T47D (cell line): ENCODE measurements at regions not wholly inside any gene's neighbourhood (a gene's known extent, or its start where the extent isn't known, plus 50 kb on each side); places are given as distances from the start of the nearest gene placed in this dataset.

ENCODE experiments used
- DNase-seq, 2 experiments: peaks; one replicate each; pipeline versions ENCODE4 v3.0.0 to v3.0.0-alpha.2; 2011 to 2012; ENCODE audit warnings: low read depth in 1 of 2, low spot score in 1 of 2
- JUND ChIP-seq: IDR thresholded peaks from 2 replicates; pipeline ENCODE4 v1.6.1; 2012; ENCODE audit warnings: low read depth
- in situ Hi-C: cut with HindIII; loops from 2 replicates; pipeline ENCODE4 v1.10.0; 2016; ENCODE audit warnings: low sequenced_read_pairs, low pct_unique_long_range_greater_than_20kb

DNA sequence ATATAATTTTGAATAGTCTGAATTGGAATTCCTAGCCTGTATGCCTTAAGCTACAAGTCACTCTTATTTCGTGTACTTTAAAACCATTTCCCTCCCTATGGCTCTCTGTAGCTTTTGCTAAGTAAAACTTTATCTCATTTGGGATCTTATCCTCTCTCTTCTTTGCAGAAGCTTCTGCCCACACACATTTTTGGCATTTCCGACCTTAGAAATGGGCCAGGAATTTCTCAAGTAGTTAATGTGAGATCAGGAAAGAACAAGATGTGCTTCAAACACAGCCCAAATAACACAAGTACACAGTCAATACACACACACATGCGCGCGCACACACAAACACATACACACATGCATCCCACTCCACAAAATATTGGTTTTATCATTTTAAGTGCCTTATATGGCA, 931.0 kb upstream of the MIR17HG start:
- DNase-seq, result peak in 1 of 2 experiments; percentile 16
- TF ChIP-seq JUND, result no peak
- in situ Hi-C loops, result no loop called here

DNA sequence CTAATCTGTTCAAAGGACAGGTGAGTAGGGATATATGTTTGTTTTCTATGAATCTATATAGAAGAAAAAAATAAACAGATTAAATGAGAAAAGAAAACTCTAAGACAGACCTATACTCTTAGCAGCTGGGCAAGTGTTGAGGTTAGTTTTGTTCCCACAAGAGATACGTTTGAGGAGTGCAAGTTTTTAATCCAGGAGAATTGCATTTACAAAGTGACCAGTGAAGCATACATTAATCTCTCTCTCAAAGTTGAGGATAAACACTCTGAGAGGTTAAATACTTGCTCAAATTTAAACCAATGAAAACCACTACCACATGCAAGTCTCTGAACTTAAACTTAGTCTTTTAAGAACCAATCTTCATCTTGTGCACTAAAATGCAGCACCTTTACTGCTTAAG, 930.5 kb upstream of the MIR17HG start:
- in situ Hi-C loops, result no loop called here
- TF ChIP-seq JUND, result no peak
- DNase-seq, result no peak

DNA sequence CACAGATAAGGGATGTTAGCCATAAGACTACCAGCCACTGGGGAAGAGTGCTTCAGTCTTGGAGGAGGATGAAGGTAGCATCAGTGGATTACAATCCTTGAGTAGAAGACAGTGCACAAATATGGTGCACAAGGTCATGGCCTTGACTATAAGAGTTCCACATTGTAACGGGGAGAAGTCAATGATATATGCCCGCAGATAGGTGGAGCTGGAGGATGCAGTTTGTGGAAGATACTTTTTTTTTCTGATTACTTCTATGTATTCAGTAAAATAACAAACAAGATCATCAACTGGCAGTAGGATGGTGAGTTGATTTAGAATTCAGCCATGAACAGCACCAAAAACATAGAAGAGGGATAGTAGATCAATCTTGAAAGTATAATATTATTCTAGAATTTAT, 926.8 kb upstream of the MIR17HG start:
- TF ChIP-seq JUND, result no peak
- DNase-seq, result no peak
- in situ Hi-C loops, result no loop called here

DNA sequence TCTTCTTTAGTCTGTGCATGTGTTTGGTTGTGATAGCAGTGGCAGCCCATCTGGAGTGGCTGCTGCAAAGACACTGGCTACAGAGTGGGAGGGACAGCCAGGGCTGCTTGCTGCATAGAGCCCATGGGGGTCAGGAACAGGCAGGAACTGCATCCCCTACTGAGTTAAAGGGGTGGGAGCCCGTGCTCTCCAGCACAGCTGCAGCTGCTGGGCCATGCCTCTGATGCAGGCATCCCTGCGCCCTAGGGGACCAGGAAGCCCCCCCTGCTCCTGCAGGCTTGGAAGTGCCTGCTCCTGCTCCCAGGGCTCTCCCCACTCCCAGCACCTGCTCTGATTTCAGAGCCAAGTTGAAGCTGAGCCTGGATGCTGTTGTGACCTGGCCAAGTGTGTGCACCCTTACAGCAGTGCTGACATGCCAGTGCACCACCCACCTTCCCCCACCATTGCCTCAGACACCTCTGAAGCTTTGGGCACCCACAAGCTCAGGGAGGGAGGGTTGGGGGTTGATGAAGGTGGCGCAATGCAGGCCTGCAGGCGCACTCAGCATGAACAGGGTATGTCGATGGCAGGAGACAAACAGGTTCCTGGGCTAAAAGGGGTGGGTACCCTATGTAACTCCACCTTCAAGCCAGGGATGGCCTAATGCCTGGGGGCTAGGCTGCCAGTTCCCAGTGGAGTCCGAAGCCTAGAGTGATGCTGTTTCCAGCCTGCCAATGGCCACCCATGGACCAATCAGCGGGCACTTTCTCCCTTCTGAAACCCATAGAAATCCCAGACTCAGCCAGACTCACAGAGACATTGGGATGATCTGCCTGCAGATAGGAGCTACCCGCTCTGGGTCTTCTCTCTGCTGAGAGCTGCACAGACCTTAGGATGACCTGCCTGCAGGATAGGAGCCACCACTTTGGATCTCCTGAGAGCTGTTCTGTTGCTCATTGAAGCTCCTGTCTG, 919.9 kb upstream of the MIR17HG start:
- no peak for DNase-seq
- TF ChIP-seq JUND, result no peak
- in situ Hi-C loops, result no loop called here

DNA sequence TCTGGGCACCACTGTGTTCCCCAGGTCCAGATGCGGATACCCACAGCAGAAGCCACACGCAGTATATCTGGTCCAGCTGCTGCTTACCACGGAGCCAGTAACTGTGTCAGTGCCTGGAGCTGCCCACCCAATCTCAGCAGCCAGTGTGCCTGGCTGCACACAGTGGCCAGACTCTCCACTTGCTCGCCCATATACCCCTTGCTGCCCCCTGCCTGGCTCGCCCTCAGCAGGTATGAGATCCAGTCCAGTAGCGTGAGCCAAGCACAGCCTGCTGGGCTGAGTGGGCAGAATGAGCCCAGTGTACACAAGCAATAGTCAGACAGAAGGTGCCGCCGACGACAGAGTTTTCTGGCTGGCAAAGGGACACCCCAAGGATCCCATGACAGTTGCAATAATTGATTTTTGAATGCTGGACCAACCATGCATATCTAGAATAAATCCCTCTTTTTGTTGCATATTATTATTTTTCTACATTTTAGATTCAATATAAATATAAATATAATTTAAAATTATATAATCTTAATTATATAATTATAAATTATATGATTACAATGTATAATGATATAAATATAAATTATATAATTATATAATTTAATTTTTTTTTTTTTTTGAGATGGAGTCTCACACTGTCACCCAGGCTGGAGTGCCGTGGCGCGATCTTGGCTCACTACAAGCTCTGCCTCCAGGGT, 918.8 kb upstream of the MIR17HG start:
- in situ Hi-C loops, result no loop called here
- no peak for TF ChIP-seq JUND
- DNase-seq, result no peak

DNA sequence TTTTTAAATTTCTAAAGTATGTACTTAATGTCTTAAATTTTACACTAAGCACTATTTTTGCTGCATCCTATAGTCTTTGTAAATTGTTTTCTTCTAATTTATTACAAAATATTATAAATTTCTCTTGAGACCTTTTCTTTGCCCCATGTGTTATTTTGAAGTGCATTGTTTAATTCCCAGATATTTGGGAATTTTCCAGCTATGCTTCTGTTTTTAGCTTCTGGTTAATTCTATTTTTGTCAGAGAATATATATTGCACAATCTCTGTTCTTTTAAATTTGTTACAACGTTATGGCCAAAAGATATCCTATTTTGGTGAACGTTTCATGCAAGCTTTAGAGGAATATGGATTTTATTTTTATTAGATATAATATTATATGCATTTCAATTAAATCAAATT, 917.4 kb upstream of the MIR17HG start:
- in situ Hi-C loops, result no loop called here
- DNase-seq, result no peak
- no peak for TF ChIP-seq JUND

DNA sequence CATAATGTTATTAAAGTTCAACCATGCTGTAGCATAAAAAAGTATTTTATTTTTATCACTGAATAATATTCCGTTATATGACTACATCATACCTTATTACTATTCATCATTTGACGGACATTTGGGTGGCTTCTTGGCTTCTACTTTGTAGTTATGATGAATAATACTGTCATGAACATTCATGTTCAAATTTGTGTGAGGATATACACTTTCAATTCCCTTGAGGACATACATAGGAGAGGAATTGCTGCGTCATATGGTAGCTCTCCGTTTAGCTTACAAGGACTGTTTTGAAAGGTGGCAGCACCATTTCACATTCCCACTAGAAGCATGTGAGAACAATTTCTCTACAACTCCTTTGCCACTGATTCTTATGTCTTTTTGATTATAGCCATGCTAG, 910.8 kb upstream of the MIR17HG start:
- no peak for DNase-seq
- in situ Hi-C loops, result no loop called here
- no peak for TF ChIP-seq JUND

DNA sequence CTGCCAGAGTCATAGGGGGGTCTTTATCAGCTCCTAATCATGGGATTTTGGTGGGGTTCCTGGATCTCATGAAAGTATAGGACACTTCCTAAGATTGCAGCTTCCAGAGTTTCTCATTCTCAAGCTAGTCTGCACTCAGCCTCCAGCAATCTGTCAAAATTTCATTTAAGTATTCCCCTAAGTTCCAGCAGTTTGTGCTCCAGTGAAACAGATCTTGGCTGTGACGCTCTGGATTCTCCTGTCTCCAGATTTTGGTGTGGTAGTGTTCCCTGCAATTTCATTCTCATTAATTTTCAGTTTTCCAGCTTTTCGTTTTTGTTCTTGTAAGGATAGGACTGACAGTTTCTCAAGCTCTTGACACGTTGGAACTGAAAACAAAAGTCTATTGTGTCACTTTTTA, 908.9 kb upstream of the MIR17HG start:
- DNase-seq, result no peak
- in situ Hi-C loops, result no loop called here
- TF ChIP-seq JUND, result no peak

DNA sequence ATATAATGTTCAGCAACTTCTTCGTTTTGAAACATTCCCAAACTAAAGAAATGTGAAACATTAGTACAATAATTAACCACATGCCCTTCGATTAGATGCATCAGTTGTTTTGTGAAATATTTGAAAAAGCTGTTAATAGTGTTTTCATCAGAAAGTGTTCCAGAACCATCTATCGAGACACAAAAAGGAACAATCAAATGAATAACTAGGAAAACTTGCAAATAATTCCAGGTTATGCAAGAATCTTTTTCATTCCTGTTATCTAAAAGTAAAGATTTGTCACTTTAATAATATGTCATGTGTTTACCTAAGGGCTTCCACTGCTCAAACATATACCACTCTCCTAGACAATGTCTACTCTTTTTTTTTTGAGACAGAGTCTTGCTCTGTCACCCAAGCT, 904.2 kb upstream of the MIR17HG start:
- DNase-seq, result no peak
- TF ChIP-seq JUND, result no peak
- in situ Hi-C loops, result no loop called here

DNA sequence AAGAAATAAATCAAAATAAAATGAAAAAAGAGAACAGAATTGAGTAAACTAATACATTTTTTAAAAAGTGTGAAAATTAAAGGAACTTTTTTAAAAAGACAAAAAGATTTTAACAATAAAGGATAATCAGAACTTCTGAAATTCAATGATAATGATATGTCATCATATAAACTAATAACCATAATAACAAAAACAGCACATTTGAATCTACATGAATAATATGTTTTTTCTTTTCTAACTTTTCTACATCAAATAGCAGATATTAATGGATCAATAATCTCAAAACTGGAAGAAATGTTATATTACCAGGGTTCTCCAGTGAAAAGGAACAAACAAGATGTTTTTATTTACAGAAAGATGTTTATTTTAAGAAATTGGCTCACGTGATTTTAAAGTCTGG, 903.3 kb upstream of the MIR17HG start:
- TF ChIP-seq JUND, result no peak

DNA sequence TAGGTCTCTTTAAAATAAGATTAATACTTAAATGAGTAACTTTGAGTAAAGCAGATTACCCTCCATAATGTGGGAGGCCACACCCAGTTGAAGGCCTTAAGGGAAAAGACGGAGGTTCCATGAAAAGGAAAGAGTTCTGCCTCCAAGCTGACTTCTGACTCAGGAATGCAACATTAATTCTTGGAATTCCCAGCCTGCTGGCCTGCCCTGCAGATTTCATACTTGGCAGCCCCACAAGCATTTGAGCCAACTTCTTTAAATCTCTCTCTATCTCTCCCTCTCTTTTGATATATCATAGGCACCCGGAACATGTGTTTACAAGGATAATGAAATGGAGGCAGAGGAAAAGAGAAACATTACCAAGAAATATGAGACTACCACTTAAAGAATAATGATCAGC, 902.3 kb upstream of the MIR17HG start:
- in situ Hi-C loops, result no loop called here
- TF ChIP-seq JUND, result no peak
- peak in 1 of 2 experiments; percentile 56 for DNase-seq

More for the DNA sequence above, 903.3 kb upstream of the MIR17HG start:
- in situ Hi-C loops, result no loop called here
- DNase-seq, result no peak

DNA sequence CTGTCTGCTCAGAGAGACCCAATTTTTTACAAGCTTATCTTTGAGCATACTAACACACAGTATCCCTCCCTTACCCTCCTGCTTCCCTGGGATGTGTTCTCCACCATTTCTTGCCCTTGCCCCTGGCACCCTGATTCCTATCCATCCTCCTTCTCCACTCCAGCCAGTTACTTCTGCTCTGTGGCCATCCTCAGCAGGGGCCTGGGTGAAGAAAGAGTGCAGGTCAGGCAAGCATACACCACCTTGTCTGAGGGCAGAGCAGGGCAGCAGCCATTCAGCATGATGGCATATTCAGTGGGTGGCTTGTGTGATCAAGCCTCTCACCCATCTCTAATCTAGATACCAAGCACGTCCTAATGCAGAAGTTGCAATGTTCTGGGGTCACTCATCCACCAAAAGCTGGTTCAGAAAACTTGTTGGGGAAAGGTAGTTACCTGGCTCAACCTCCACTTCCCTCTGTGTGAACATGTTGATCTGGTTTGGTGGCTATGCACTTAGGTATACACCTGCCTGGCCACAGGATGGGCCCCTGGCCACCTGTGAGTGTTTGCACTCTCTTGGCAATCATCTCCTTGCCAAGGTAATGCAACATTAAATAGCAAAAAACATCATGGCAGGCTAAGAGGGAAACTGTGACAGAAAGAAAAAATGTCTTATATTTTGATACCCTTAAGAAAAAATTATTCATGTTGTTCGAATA, 900.3 kb upstream of the MIR17HG start:
- peak in 1 of 2 experiments; percentile 78 for DNase-seq

DNA sequence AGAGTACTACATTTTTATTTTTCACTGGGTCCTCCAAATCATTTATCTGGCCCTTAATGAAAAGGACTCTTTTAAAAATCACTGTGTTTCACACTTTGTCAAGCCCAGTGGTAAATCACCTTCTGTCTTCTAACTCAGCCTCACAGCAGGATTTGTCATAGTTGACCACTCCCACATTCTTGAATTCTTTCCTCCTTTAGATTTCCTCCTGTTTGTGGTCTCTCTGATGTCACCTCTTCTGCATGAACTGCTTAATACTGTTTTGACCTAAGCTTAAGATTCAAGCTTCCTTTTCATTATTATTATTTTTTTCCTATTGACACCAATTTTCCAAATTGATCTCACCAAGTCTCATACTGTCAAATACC, 899.8 kb upstream of the MIR17HG start:
- peak in 1 of 2 experiments; percentile 11 for DNase-seq
- TF ChIP-seq JUND, result no peak
- in situ Hi-C loops, result no loop called here

More for the DNA sequence above, 900.3 kb upstream of the MIR17HG start:
- in situ Hi-C loops, result no loop called here
- TF ChIP-seq JUND, result no peak
